Neural progenitor cell (in vitro differentiated cells): ENCODE measurements at regions not wholly inside any gene's neighbourhood (a gene's known extent, or its start where the extent isn't known, plus 50 kb on each side); places are given as distances from the start of the nearest gene placed in this dataset.
"Not testable (repeated sequence)": the region's sequence is repeated elsewhere in the genome, so short reads cannot be mapped to it uniquely, and the experiment has no call there.

ENCODE experiments used
- DNase-seq: peaks from one replicate; pipeline ENCODE4 v3.0.0-alpha.2; 2016; ENCODE audit warnings: low spot score
- H2AFZ ChIP-seq: fragments of 200-600 bp; sonication (generic); replicated peaks from 2 replicates; pipeline ENCODE4 v1.6.1; 2016; ENCODE audit warnings: antibody characterized with exemption
- H3F3A ChIP-seq: fragments of 200-600 bp; sonication (generic); 2 replicates; pipeline ENCODE4 v1.6.1; 2016; ENCODE audit warnings: antibody characterized with exemption, low read depth
- H3K27ac ChIP-seq: fragments of 200-600 bp; sonication (generic); 2 replicates; pipeline ENCODE4 v1.5.1; 2016; ENCODE audit warnings: mild to moderate bottlenecking
- H3K27me3 ChIP-seq: fragments of 200-600 bp; sonication (generic); 2 replicates; pipeline ENCODE4 v1.6.1; 2016; ENCODE audit warnings: mild to moderate bottlenecking, moderate library complexity
- H3K36me3 ChIP-seq: fragments of 200-600 bp; sonication (generic); 2 replicates; pipeline ENCODE4 v1.5.1; 2016
- H3K4me1 ChIP-seq: fragments of 200-600 bp; sonication (generic); 2 replicates; pipeline ENCODE4 v1.6.1; 2016; ENCODE audit warnings: mixed run types
- H3K4me2 ChIP-seq: fragments of 200-600 bp; sonication (generic); 2 replicates; pipeline ENCODE4 v1.6.1; 2016
- H3K4me3 ChIP-seq: fragments of 200-600 bp; sonication (generic); 2 replicates; pipeline ENCODE4 v1.5.1; 2016
- H3K79me2 ChIP-seq: fragments of 200-600 bp; sonication (generic); 2 replicates; pipeline ENCODE4 v1.6.1; 2016; ENCODE audit warnings: low read depth
- H3K9ac ChIP-seq: fragments of 200-600 bp; sonication (generic); 2 replicates; pipeline ENCODE4 v1.6.1; 2016
- H3K9me3 ChIP-seq: fragments of 200-600 bp; sonication (generic); 2 replicates; pipeline ENCODE4 v1.5.1; 2016; ENCODE audit warnings: low read depth
- H4K20me1 ChIP-seq: fragments of 200-600 bp; sonication (generic); 2 replicates; pipeline ENCODE4 v1.6.1; 2016; ENCODE audit warnings: low read depth
- H3K27ac Mint-ChIP-seq: 3 replicates; pipeline ENCODE4 v1.8.0; 2021; ENCODE audit warnings: mixed read lengths
- H3K27me3 Mint-ChIP-seq: 2 replicates; pipeline ENCODE4 v1.8.0; 2022; ENCODE audit warnings: low read depth, mild to moderate bottlenecking, inconsistent platforms, moderate library complexity, mixed read lengths; ENCODE audit not compliant: insufficient read depth
- H3K36me3 Mint-ChIP-seq: 3 replicates; pipeline ENCODE4 v1.8.0; 2021; ENCODE audit warnings: mixed read lengths
- H3K4me1 Mint-ChIP-seq: 3 replicates; pipeline ENCODE4 v1.8.0; 2021; ENCODE audit warnings: mixed read lengths
- H3K4me3 Mint-ChIP-seq: 3 replicates; pipeline ENCODE4 v1.8.0; 2021; ENCODE audit warnings: mild to moderate bottlenecking, moderate library complexity, mixed read lengths
- H3K9me3 Mint-ChIP-seq: 3 replicates; pipeline ENCODE4 v1.8.0; 2020; ENCODE audit warnings: mixed read lengths
- CTCF ChIP-seq: fragments of 200-600 bp; sonication (generic); IDR thresholded peaks from 2 replicates; pipeline ENCODE4 v1.5.1; 2017; ENCODE audit warnings: antibody characterized with exemption, mild to moderate bottlenecking
- EZH2 ChIP-seq: fragments of 200-600 bp; sonication (generic); IDR thresholded peaks from 2 replicates; pipeline ENCODE4 v1.6.1; 2017; ENCODE audit warnings: antibody characterized with exemption, mild to moderate bottlenecking, moderate library complexity
- EZH2phosphoT487 ChIP-seq: fragments of 200-600 bp; sonication (generic); IDR thresholded peaks from 2 replicates; pipeline ENCODE4 v1.6.1; 2017; ENCODE audit warnings: antibody characterized with exemption

DNA sequence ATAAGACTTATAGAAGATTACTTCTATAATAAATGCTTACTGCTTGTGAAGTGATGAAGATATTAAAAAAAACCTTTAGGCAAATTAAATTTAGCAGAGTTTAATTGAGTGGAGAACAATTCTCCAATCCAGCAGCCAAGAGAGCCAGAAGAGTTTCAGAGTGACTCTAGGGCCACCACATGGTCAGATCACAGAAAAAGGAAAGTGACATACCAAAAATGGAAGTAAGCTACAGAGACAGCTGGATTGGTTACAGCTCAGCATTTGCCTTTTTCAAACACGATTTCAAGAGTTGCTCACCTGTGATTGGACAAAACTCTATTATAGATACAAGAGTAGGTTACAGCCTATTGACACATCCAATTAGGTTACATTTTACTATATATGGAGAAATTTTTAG is 79.0 kb upstream of the TRAM1L1 start:
- H3K36me3 ChIP-seq: no peaks in the 10 kb centered on the region
- Mint-ChIP-seq H3K36me3 (no peaks in the 10 kb centered on the region), H3K9me3 (no peaks in the 10 kb centered on the region), H3K27ac (no peak overlapping the region), H3K4me3 (no peak overlapping the region), H3K4me1 (no peaks in the 10 kb centered on the region), H3K27me3 (no peaks in the 10 kb centered on the region)
- no peak overlapping the region for H3K27ac ChIP-seq
- H3K4me1 ChIP-seq: no peaks in the 10 kb centered on the region
- TF ChIP-seq EZH2phosphoT487 (no peak), CTCF (peak; percentile 22)
- H4K20me1 ChIP-seq: no peaks in the 10 kb centered on the region
- no peak overlapping the region for H3K9ac ChIP-seq
- H2AFZ ChIP-seq: peak overlapping the region; percentile 6
- H3K4me3 ChIP-seq: no peak overlapping the region
- no peaks in the 10 kb centered on the region for H3K79me2 ChIP-seq
- H3K4me2 ChIP-seq: no peak overlapping the region
- no peaks in the 10 kb centered on the region for H3F3A ChIP-seq
- H3K9me3 ChIP-seq: no peaks in the 10 kb centered on the region
- H3K27me3 ChIP-seq: no peaks in the 10 kb centered on the region
- DNase-seq: no peak

DNA sequence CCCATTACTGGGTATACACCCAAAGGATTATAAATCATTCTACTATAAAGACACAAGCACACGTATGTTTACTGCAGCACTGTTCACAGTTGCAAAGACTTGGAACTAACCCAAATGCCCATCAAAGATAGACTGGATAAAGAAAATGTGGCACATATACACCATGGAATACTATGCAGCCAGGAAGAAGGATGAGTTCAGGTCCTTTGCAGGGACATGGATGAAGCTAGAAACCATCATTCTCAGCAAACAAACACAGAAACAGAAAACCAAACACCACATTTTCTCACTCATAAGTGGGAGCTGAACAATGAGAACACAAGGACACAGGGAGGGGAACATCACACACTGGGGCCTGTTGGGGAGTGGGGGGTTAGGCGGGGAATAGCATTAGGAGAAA is 90.0 kb upstream of the TRAM1L1 start:
- not testable (repeated sequence) for H3K27ac ChIP-seq, H3K27me3 ChIP-seq, H3K9me3 Mint-ChIP-seq

GRCh38 chr4:117203231-117203630 is 117.9 kb upstream of the TRAM1L1 start:
- Histone ChIP-seq H3K27ac (no peak overlapping the region), H3K79me2 (no peaks in the 10 kb centered on the region), H2AFZ (no peak overlapping the region), H3K9me3 (no peaks in the 10 kb centered on the region), H3K9ac (no peak overlapping the region), H3K4me3 (no peak overlapping the region), H3K4me1 (no peaks in the 10 kb centered on the region), H4K20me1 (no peaks in the 10 kb centered on the region), H3K36me3 (no peaks in the 10 kb centered on the region), H3K4me2 (no peak overlapping the region), H3F3A (no peaks in the 10 kb centered on the region), H3K27me3 (no peaks in the 10 kb centered on the region)
- no peaks in the 10 kb centered on the region for H3K36me3 Mint-ChIP-seq
- H3K4me1 Mint-ChIP-seq: no peaks in the 10 kb centered on the region
- no peak for DNase-seq
- H3K27ac Mint-ChIP-seq: no peak overlapping the region
- H3K9me3 Mint-ChIP-seq: no peaks in the 10 kb centered on the region
- TF ChIP-seq CTCF (no peak), EZH2 (no peak), EZH2phosphoT487 (no peak)
- H3K4me3 Mint-ChIP-seq: no peak overlapping the region
- H3K27me3 Mint-ChIP-seq: peaks cover 3% of the 10 kb centered on the region

More for the DNA sequence above, 90.0 kb upstream of the TRAM1L1 start:
- H3K27me3 Mint-ChIP-seq, H3K36me3 Mint-ChIP-seq, H3K4me3 ChIP-seq, H3K79me2 ChIP-seq, DNase-seq, H4K20me1 ChIP-seq, H3K9me3 ChIP-seq, H3K4me3 Mint-ChIP-seq, H3K36me3 ChIP-seq, H3K4me1 Mint-ChIP-seq, H2AFZ ChIP-seq, H3K27ac Mint-ChIP-seq, H3K4me1 ChIP-seq, H3F3A ChIP-seq, H3K4me2 ChIP-seq, H3K9ac ChIP-seq: not testable (repeated sequence)

DNA sequence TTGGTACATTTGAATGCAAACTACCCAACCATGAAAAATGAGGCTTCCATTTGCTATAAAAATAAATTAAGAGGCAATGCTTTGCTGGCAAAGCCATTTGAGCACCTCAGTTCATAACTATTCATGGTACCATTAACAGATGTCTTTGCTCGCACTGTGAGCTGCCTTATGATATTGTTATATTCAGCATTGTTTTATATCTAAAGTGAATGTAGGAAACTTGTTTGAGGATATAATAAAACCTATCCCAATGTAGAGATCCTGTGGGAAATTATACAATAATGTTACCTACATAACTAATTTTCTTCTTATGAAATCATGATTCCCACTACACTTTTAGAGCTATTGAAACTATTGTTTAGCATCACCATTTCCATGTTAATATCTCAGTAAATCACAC is 125.2 kb upstream of the TRAM1L1 start:
- no peak overlapping the region for H3K4me3 ChIP-seq
- Mint-ChIP-seq H3K4me3 (no peak overlapping the region), H3K27ac (no peak overlapping the region), H3K27me3 (no peaks in the 10 kb centered on the region), H3K36me3 (no peaks in the 10 kb centered on the region), H3K9me3 (no peaks in the 10 kb centered on the region), H3K4me1 (no peaks in the 10 kb centered on the region)
- H4K20me1 ChIP-seq: no peaks in the 10 kb centered on the region
- TF ChIP-seq EZH2phosphoT487: no peak
- TF ChIP-seq EZH2: no peak
- TF ChIP-seq CTCF: no peak
- no peak overlapping the region for H3K27ac ChIP-seq
- no peak overlapping the region for H3K9ac ChIP-seq
- H3K27me3 ChIP-seq: no peaks in the 10 kb centered on the region
- H3K9me3 ChIP-seq: no peaks in the 10 kb centered on the region
- H3F3A ChIP-seq: no peaks in the 10 kb centered on the region
- H3K4me2 ChIP-seq: no peak overlapping the region
- no peaks in the 10 kb centered on the region for H3K36me3 ChIP-seq
- no peaks in the 10 kb centered on the region for H3K4me1 ChIP-seq
- H3K79me2 ChIP-seq: no peaks in the 10 kb centered on the region
- H2AFZ ChIP-seq: no peak overlapping the region
- DNase-seq: no peak
